Osteocyte (in vitro differentiated cells): ENCODE measurements at regions not wholly inside any gene's neighbourhood (a gene's known extent, or its start where the extent isn't known, plus 50 kb on each side); places are given as distances from the start of the nearest gene placed in this dataset.

Experiments used
- DNase-seq: peaks from one replicate; pipeline ENCODE4 v3.0.0; 2021; ENCODE audit warnings: mixed read lengths; ENCODE audit not compliant: unreplicated experiment; ENCODE audit errors: extremely low spot score
- H3K27ac Mint-ChIP-seq: one replicate; pipeline ENCODE4 v1.8.0; 2021; ENCODE audit warnings: mild to moderate bottlenecking, mixed read lengths; ENCODE audit not compliant: unreplicated experiment
- H3K27me3 Mint-ChIP-seq: one replicate; pipeline ENCODE4 v1.8.0; 2021; ENCODE audit warnings: mixed read lengths; ENCODE audit not compliant: unreplicated experiment
- H3K36me3 Mint-ChIP-seq: one replicate; pipeline ENCODE4 v1.8.0; 2021; ENCODE audit warnings: mixed read lengths; ENCODE audit not compliant: unreplicated experiment
- H3K4me1 Mint-ChIP-seq: one replicate; pipeline ENCODE4 v1.8.0; 2021; ENCODE audit warnings: mixed read lengths; ENCODE audit not compliant: unreplicated experiment
- H3K4me3 Mint-ChIP-seq: one replicate; pipeline ENCODE4 v1.8.0; 2021; ENCODE audit warnings: mild to moderate bottlenecking, moderate library complexity, mixed read lengths; ENCODE audit not compliant: unreplicated experiment
- H3K9me3 Mint-ChIP-seq: one replicate; pipeline ENCODE4 v1.8.0; 2021; ENCODE audit warnings: mixed read lengths; ENCODE audit not compliant: unreplicated experiment
- CTCF ChIP-seq: fragments of 200-600 bp; sonication (generic); IDR thresholded peaks from 2 replicates; pipeline ENCODE4 v1.5.0; 2021; ENCODE audit warnings: antibody characterized with exemption, mild to moderate bottlenecking, moderate library complexity

- no peak for DNase-seq
- Mint-ChIP-seq H3K36me3 (no peaks in the 10 kb centered on the region), H3K27ac (no peak overlapping the region), H3K9me3 (peaks cover 5% of the 10 kb centered on the region), H3K27me3 (no peaks in the 10 kb centered on the region), H3K4me1 (peaks cover 6% of the 10 kb centered on the region), H3K4me3 (no peak overlapping the region)
- no peak for TF ChIP-seq CTCF
Measured at GRCh38 chr5:92455011-92455410, 1071.9 kb upstream of the ARRDC3 start.

- no peak for TF ChIP-seq CTCF
- H3K4me1 Mint-ChIP-seq = peaks cover 17% of the 10 kb centered on the region
- H3K27ac Mint-ChIP-seq = peak overlapping the region; percentile 95
- no peaks in the 10 kb centered on the region for H3K36me3 Mint-ChIP-seq
- DNase-seq = no peak
- H3K27me3 Mint-ChIP-seq = no peaks in the 10 kb centered on the region
- H3K4me3 Mint-ChIP-seq = peak overlapping the region; percentile 10
- peaks cover 15% of the 10 kb centered on the region for H3K9me3 Mint-ChIP-seq
Measured at GRCh38 chr5:92444888-92445287, 1061.8 kb upstream of the ARRDC3 start.

GRCh38 chr5:92435781-92436180, 1052.7 kb upstream of the ARRDC3 start:
- TF ChIP-seq CTCF = no peak
- Mint-ChIP-seq H3K27me3 (no peaks in the 10 kb centered on the region), H3K27ac (no peak overlapping the region), H3K4me3 (no peak overlapping the region), H3K4me1 (peaks cover 6% of the 10 kb centered on the region), H3K36me3 (peaks cover 14% of the 10 kb centered on the region), H3K9me3 (peaks cover 46% of the 10 kb centered on the region)
- DNase-seq = no peak

GRCh38 chr5:92429646-92430045, 1046.5 kb upstream of the ARRDC3 start:
- Mint-ChIP-seq H3K4me1 (peaks cover 6% of the 10 kb centered on the region), H3K27me3 (no peaks in the 10 kb centered on the region), H3K4me3 (no peak overlapping the region), H3K36me3 (peaks cover 6% of the 10 kb centered on the region), H3K27ac (no peak overlapping the region), H3K9me3 (peaks cover 7% of the 10 kb centered on the region)
- no peak for TF ChIP-seq CTCF
- DNase-seq = no peak

GRCh38 chr5:92428415-92428814, 1045.3 kb upstream of the ARRDC3 start:
- Mint-ChIP-seq H3K27me3 (no peaks in the 10 kb centered on the region), H3K27ac (no peak overlapping the region), H3K4me1 (peaks cover 6% of the 10 kb centered on the region), H3K9me3 (peaks cover 10% of the 10 kb centered on the region), H3K4me3 (no peak overlapping the region), H3K36me3 (peaks cover 2% of the 10 kb centered on the region)
- no peak for DNase-seq
- TF ChIP-seq CTCF = no peak
